Upper lobe of left lung (tissue), 4 donors: ENCODE measurements at regions not wholly inside any gene's neighbourhood (a gene's known extent, or its start where the extent isn't known, plus 50 kb on each side); places are given as distances from the start of the nearest gene placed in this dataset.

Experiments used
- EP300 ChIP-seq, 4 donors: sonication (generic); formaldehyde crosslinking; IDR thresholded peaks; one replicate each; pipeline ENCODE4 v1.5.1; 2017; ENCODE audit warnings: antibody characterized with exemption in 4 of 4, control low read depth in 2 of 4
- POLR2A ChIP-seq, 4 donors: fragments of 450-650 bp; IDR thresholded peaks; one replicate each; pipeline ENCODE4 v1.5.1; 2016 to 2017; ENCODE audit warnings: antibody characterized with exemption in 4 of 4, mild to moderate bottlenecking in 2 of 4
- POLR2AphosphoS5 ChIP-seq, 2 donors: sonication (generic); formaldehyde crosslinking; IDR thresholded peaks; one replicate each; pipeline ENCODE4 v1.5.1; 2017; ENCODE audit warnings: antibody characterized with exemption in 2 of 2
- TF ChIP-seq, protein P1 (sequence below), 6 experiments: fragments of 450-650 bp in 4 of 6; fragments of 200-600 bp in 2 of 6; sonication (generic) in 2 of 6; IDR thresholded peaks; one replicate each; pipeline ENCODE4 v1.5.1; 2016 to 2019; ENCODE audit warnings: antibody characterized with exemption in 6 of 6

DNA sequence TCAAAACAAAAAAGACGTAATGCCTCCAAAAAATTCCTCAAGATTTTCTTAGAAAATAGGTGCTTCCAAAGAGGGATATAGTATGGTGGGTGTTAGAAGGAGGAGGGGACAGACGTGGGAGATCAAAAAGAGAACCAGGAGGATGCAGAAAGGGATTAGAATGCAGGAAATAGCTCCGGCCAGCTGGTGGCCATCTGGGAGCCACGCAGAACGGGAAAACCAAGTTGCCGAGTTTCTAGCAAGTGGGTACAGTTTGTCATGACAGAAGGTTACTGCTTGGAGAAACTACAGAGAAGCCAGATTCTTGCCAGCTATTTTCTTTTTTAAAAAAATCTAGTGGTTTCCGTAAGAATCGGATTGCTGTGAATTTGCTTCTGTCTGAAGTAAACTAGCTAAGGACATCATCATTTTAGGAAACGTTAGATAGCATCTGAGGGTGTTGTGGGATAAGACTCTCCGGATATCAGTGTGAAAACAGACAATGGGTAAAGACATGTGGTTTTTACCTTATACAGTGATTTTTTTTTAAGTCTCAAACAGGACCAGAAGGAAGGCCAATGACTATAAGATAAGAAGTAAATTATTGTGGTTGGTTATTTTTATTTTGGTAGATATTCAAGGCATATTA, 104.9 kb downstream of the HSPH1 start:
- TF ChIP-seq, protein P1, sequence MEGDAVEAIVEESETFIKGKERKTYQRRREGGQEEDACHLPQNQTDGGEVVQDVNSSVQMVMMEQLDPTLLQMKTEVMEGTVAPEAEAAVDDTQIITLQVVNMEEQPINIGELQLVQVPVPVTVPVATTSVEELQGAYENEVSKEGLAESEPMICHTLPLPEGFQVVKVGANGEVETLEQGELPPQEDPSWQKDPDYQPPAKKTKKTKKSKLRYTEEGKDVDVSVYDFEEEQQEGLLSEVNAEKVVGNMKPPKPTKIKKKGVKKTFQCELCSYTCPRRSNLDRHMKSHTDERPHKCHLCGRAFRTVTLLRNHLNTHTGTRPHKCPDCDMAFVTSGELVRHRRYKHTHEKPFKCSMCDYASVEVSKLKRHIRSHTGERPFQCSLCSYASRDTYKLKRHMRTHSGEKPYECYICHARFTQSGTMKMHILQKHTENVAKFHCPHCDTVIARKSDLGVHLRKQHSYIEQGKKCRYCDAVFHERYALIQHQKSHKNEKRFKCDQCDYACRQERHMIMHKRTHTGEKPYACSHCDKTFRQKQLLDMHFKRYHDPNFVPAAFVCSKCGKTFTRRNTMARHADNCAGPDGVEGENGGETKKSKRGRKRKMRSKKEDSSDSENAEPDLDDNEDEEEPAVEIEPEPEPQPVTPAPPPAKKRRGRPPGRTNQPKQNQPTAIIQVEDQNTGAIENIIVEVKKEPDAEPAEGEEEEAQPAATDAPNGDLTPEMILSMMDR (IDR thresholded peaks at IDR 0.05): no peak
- no peak for TF ChIP-seq EP300 (IDR thresholded peaks at IDR 0.05)
- no peak for TF ChIP-seq POLR2AphosphoS5 (IDR thresholded peaks at IDR 0.05)
- no peak for TF ChIP-seq POLR2A (IDR thresholded peaks at IDR 0.05)
